Right lobe of liver (tissue), 4 donors: ENCODE measurements at regions not wholly inside any gene's neighbourhood (a gene's known extent, or its start where the extent isn't known, plus 50 kb on each side); places are given as distances from the start of the nearest gene placed in this dataset.

Experiments used
- POLR2A ChIP-seq: fragments of 450-650 bp; IDR thresholded peaks from one replicate; pipeline ENCODE4 v1.6.1; 2017; ENCODE audit warnings: antibody characterized with exemption, mild to moderate bottlenecking
- TF ChIP-seq, protein P1 (sequence below), 4 donors: fragments of 200-600 bp in 3 of 4; fragments of 450-650 bp in 1 of 4; IDR thresholded peaks; one replicate each; pipeline versions ENCODE4 v1.5.1 to v1.8.0; 2016 to 2022; ENCODE audit warnings: antibody characterized with exemption in 4 of 4, mild to moderate bottlenecking in 2 of 4
- donor health status: DM: no; HTN: no; CAD: no.
- donor health status: DM: no; HTN: no; CAD: no.
- donor health status: DM: no; HTN: yes; CAD: no.

DNA sequence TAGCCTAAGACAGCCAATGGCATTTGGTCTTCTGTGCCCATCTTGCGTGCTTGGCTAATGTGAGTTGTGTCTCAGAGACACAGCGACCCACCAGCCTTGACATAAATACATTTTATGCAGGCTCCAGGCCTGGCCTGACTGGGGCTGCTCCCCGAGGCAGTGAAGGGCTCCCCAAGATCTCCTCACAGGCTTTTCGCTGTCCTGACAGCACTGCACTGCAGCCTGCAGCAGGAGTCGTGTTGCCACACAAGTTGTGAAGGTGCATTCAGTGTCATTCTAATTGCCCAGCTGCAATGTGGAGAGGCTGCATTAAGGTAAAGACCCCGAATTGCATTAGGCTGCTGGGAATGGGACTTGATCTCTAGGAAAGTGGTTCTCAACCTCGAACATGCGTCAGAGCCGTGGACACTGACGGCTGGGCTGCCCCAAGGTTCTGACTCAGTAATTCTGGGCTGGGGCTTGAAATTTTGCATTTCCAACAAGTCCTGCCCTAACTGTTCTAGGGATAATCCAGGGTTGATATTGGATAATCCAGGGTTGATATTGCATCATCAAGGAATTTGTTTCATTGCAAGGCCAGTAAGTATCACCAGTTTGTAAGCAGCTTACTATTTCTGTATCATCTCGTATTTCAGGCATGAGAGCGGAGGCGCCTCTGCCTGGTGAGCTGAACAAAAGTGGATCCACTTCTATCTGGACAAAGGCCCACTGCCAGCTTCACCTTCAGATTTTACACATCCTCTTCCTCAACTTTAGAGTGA is 108.7 kb upstream of the INSIG1 start:
- TF ChIP-seq POLR2A: no peak
- TF ChIP-seq, protein P1, sequence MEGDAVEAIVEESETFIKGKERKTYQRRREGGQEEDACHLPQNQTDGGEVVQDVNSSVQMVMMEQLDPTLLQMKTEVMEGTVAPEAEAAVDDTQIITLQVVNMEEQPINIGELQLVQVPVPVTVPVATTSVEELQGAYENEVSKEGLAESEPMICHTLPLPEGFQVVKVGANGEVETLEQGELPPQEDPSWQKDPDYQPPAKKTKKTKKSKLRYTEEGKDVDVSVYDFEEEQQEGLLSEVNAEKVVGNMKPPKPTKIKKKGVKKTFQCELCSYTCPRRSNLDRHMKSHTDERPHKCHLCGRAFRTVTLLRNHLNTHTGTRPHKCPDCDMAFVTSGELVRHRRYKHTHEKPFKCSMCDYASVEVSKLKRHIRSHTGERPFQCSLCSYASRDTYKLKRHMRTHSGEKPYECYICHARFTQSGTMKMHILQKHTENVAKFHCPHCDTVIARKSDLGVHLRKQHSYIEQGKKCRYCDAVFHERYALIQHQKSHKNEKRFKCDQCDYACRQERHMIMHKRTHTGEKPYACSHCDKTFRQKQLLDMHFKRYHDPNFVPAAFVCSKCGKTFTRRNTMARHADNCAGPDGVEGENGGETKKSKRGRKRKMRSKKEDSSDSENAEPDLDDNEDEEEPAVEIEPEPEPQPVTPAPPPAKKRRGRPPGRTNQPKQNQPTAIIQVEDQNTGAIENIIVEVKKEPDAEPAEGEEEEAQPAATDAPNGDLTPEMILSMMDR (IDR thresholded peaks at IDR 0.05): no peak
